ENCODE measurements at regions not wholly inside any gene's neighbourhood (a gene's known extent, or its start where the extent isn't known, plus 50 kb on each side); places are given as distances from the start of the nearest gene placed in this dataset.

DNA sequence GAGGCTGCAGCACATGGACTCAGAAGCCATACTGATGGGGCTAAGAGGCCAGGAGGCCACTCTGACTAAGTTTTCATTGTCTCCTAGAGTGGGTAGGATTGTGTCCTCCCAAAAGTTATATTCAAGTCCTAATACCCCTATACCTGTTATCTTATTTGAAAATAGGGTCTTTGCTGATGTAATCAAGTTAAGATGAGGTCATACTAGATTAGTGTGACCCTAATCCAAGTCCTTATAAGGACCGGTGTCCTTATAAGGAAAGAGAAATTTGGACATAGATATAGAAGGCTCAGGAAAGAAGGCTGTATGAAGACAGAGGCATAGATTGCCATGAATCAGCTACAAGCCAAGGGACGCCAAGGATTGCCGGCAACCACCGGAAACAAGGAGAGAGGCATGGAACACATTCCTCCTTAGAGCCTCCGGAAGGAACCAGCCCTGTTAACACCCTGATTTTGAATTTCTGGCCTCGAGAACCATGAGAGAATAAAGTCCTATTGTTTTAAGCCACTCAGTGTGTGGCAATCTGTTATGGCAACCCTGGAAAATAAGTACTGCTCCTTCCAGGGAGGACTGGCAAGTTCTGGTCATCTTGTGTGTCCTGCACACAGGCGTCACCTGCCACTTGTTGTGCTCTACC, 157.0 kb downstream of the EMX2 start:
- TF ChIP-seq NR3C1 (IDR thresholded peaks at IDR 0.05) (no peak), EP300 (IDR thresholded peaks at IDR 0.05) (no peak), KDM5A (IDR thresholded peaks at IDR 0.05) (no peak), JUN (IDR thresholded peaks at IDR 0.05) (no peak)
- TF ChIP-seq, protein P1, sequence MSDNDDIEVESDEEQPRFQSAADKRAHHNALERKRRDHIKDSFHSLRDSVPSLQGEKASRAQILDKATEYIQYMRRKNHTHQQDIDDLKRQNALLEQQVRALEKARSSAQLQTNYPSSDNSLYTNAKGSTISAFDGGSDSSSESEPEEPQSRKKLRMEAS (IDR thresholded peaks at IDR 0.05) = no peak
- TF ChIP-seq, protein P2, sequence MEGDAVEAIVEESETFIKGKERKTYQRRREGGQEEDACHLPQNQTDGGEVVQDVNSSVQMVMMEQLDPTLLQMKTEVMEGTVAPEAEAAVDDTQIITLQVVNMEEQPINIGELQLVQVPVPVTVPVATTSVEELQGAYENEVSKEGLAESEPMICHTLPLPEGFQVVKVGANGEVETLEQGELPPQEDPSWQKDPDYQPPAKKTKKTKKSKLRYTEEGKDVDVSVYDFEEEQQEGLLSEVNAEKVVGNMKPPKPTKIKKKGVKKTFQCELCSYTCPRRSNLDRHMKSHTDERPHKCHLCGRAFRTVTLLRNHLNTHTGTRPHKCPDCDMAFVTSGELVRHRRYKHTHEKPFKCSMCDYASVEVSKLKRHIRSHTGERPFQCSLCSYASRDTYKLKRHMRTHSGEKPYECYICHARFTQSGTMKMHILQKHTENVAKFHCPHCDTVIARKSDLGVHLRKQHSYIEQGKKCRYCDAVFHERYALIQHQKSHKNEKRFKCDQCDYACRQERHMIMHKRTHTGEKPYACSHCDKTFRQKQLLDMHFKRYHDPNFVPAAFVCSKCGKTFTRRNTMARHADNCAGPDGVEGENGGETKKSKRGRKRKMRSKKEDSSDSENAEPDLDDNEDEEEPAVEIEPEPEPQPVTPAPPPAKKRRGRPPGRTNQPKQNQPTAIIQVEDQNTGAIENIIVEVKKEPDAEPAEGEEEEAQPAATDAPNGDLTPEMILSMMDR (IDR thresholded peaks at IDR 0.05) = no peak

Measured in A549 (cell line).